PC-3 (cell line): ENCODE measurements at regions not wholly inside any gene's neighbourhood (a gene's known extent, or its start where the extent isn't known, plus 50 kb on each side); places are given as distances from the start of the nearest gene placed in this dataset.

Experiments used
- EZH2phosphoT487 ChIP-seq: fragments of 300-600 bp; sonication (generic); IDR thresholded peaks from 2 replicates; pipeline ENCODE4 v1.6.1; 2018; ENCODE audit warnings: mild to moderate bottlenecking, antibody characterized with exemption, low read length, borderline replicate concordance
- TF ChIP-seq, protein P1 (sequence below): fragments of 300-600 bp; sonication (generic); conservative IDR thresholded peaks from 2 replicates; pipeline ENCODE4 v1.5.1; 2017; ENCODE audit warnings: antibody characterized with exemption, low read depth, mild to moderate bottlenecking, low read length

DNA sequence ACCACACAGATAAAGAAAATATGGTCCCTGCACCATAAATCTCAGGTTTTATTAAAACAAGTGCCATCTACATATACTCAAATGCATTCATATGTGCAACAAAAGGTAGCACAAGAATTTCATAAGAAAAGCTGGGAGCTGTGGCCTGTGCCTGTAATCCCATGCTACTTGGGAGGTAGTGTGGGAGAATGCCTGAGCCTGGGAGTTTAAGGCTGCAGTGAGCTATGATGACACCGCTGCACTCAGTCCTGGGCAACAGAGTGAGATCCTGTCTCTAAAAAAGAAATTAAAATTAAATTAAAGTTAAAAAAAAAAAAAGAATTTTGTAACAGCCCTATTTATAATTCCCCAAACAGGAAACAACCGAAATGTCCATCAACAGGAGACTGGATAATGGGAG is 81.3 kb upstream of the JADE1 start:
- no peak for TF ChIP-seq EZH2phosphoT487
- TF ChIP-seq, protein P1, sequence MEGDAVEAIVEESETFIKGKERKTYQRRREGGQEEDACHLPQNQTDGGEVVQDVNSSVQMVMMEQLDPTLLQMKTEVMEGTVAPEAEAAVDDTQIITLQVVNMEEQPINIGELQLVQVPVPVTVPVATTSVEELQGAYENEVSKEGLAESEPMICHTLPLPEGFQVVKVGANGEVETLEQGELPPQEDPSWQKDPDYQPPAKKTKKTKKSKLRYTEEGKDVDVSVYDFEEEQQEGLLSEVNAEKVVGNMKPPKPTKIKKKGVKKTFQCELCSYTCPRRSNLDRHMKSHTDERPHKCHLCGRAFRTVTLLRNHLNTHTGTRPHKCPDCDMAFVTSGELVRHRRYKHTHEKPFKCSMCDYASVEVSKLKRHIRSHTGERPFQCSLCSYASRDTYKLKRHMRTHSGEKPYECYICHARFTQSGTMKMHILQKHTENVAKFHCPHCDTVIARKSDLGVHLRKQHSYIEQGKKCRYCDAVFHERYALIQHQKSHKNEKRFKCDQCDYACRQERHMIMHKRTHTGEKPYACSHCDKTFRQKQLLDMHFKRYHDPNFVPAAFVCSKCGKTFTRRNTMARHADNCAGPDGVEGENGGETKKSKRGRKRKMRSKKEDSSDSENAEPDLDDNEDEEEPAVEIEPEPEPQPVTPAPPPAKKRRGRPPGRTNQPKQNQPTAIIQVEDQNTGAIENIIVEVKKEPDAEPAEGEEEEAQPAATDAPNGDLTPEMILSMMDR = no peak
